Activated CD4-positive, alpha-beta T cell treated with anti-CD3 and anti-CD28 coated beads, Interleukin-2, amount 50 U/mL, for 48 hours (primary cell): ENCODE measurements at regions not wholly inside any gene's neighbourhood (a gene's known extent, or its start where the extent isn't known, plus 50 kb on each side); places are given as distances from the start of the nearest gene placed in this dataset.

Source experiments
- DNase-seq, 2 experiments: peaks; one replicate each; pipeline ENCODE4 v3.0.0-alpha.2; 2020

DNA sequence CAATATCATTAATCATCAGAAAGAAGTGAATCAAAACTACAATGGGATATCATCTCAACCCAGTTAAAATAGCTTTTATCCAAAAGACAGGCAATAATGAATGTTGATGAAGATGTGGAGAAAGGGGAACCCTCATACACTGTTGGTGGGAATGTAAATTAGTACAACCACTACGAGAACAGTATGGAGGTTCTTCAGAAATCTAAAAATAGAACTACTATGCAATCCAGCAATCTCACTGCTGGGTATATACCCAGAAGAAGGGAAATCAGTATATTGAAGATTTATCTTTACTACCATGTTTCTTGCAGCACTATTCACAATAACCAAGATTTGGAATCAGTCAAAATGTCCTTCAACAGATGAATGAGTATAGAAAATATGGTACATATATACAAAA lies 189.8 kb downstream of the HHIPL2 start:
- no peak for DNase-seq

DNA sequence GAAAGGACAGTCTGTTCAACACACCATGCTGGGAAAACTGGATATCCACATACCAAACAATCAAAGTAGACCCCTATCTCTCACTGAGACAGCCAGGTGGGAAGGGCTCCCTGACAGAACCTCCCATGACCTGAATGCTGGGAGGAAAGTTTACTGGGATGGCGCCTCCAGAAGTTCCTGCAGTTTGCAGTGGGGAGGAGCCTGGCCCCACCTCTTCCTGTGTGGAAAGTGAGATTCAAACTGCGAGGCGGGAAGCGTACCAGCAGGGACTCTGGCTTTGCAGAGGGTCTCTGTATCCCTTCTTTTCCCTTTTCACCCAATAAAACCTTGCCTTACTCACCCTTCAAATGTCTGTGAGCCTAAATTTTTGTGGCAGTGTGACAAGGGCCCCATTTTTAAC lies 190.7 kb downstream of the HHIPL2 start:
- no peak for DNase-seq

DNA sequence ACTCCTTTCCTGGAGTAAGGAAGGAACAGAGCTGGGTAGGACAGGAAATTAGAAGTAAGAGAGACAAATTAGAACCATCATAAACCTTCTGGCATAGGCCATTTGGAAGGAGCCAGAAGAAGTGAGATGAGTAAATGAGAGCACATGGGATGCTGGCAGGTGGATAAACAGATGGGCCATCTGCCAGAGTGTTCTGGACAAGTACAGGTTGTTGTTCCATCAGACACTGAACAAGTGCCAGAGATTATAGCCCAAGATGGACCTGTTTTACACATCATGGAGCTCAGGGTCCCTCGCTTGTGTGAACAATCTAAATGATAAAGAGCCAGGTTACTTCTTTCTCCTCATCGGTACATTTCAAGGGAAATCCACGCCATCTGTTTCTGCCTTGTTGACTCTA lies 200.3 kb downstream of the HHIPL2 start:
- no peak for DNase-seq

- DNase-seq = no peak
Measured at GRCh38 chr1:222346955-222347354, 200.9 kb downstream of the HHIPL2 start.

DNA sequence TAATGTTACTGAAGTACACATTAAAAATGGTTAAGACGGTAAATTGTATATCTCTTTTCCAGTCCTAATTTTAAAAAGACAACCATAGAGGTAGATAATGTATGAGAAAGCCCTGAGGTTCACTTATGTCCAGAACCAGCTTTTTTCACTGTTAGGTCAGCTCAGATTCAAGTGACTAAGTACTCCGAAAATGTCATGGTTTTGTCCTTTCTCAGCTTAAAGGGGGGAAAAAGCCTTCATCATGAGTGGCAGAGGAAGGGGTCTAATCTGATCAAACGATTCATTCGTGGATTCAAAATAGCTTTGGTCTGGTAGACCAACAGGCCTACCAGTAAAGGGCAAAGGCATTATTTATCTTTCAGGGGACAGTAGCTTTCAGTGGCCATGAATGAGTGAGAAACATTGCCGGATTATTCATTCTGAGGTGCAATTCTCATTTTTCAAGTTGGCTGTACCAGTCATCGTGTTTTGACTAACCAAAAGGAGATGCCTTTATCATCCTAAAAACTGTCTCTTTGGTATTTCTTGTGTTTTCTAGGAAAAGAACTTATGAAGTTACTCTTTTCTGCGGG lies 208.4 kb downstream of the HHIPL2 start:
- DNase-seq = no peak

GRCh38 chr1:222335586-222335985 lies 212.3 kb downstream of the HHIPL2 start:
- no peak for DNase-seq

GRCh38 chr1:222334026-222334680 lies 213.8 kb downstream of the HHIPL2 start:
- peak in 1 of 2 experiments; percentile 7 for DNase-seq

GRCh38 chr1:222331765-222332164 lies 216.1 kb downstream of the HHIPL2 start:
- DNase-seq = no peak

- no peak for DNase-seq
Measured at GRCh38 chr1:222331340-222331739, 216.6 kb downstream of the HHIPL2 start.

DNA sequence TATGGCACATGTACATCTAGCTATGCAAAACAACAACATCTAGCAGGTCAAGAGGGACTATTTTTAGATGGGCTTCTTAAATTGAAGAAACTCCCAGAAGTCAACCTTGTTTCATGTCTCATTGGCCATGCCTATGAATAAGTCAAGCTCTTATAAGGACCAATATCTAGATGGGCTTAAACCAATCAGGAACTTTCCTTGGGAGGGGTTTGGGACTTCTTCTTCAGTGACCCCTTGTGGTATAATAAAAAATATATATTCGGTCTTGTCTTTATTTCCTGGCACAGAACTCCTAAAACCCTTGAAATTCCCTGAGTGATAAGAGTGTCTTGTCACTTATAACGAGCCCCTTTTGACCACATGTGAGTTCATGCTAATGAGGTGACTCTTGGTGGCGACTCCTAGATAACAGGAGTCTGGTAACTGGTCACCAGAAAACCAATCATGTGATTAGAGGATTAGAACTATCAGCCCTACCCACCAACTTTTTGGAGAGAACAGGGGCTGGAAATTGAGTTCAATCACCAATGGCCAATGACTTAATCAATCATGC lies 218.3 kb downstream of the HHIPL2 start:
- no peak for DNase-seq

GRCh38 chr1:222326710-222327036 lies 221.2 kb downstream of the HHIPL2 start:
- DNase-seq = no peak

DNA sequence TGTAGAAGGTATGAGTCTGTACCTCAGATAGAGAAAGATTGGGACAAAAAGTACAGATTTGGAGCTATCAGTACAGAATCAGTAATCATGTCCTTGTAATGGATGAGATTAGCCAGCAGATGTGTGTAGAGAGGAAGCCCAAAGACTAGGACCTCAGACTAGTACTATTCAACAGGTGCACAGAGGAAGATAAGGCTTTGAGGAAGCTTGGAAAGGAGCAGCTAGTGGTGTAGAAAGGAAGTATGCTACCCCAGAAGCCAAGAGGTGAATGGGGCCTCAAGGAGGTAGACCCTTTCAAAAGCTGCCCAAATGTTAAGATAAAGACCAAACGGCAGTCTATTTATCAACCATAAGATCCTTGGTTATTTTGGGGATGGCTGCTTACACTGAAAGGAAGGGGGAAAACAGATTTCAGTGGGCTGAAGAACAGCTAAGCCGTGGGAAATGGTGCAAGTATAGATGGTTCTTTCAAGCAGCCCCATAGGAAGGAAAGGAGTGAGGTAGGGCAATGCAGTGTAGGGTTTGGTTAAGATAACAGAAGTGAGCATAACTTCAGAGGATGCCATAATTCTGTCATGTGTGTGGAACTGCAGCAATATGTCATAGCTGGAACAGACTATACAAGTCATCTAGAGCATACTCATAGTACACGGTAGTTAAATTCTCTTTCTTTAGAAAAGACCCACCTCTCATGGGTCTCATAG lies 221.7 kb downstream of the HHIPL2 start:
- no peak for DNase-seq

- no peak for DNase-seq
Measured at GRCh38 chr1:222325506-222325905, 222.4 kb downstream of the HHIPL2 start.

GRCh38 chr1:222314839-222315238 lies 233.1 kb downstream of the HHIPL2 start:
- no peak for DNase-seq

GRCh38 chr1:222310836-222311235 lies 237.1 kb downstream of the HHIPL2 start:
- no peak for DNase-seq

GRCh38 chr1:222307621-222308020 lies 240.3 kb downstream of the HHIPL2 start:
- no peak for DNase-seq

GRCh38 chr1:222306512-222306911 lies 241.4 kb downstream of the HHIPL2 start:
- DNase-seq = no peak

- no peak for DNase-seq
Measured at GRCh38 chr1:222306011-222306410, 241.9 kb downstream of the HHIPL2 start.

GRCh38 chr1:222301652-222302051 lies 246.3 kb downstream of the HHIPL2 start:
- DNase-seq = no peak

DNA sequence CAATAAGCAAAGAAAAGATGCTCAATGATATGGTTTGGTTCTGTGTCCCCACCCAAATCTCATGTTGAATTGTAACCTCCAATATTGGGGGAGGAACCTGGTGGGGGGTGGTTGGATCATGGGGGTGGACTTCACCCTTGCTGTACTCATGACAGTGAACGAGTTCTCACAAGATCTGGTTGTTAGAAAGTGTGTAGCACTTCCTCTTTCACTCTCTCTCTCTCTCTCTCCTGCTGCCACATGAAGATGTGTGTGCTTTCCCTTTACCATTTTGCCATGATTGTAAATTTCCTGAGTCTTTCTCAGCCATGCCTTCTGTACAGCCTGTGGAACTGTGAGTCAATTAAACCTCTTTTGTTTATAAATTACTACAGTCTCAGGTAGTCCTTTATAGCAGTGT lies 248.4 kb downstream of the HHIPL2 start:
- DNase-seq = no peak

GRCh38 chr1:222290866-222291265 lies 257.0 kb downstream of the HHIPL2 start:
- no peak for DNase-seq

GRCh38 chr1:222288053-222288452 lies 259.9 kb downstream of the HHIPL2 start:
- DNase-seq = no peak

DNA sequence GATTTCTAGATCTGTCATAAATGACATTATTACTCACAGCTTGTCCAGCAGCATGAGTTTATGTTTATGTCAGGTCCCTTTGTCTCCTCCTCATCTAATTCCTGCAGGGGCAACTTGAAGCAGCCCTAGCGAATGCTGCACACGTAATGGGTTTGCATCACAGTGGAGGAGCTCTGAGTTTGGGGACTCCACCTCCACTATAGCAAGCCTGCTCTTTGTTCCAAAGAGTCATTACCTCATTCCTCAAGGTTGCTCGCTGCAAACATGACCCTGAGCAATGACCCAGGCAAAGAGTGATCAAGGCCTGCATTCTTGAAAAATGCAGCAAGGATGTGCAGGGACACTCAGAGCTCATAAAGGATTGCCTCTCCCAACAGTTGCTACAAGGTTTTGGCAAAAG lies 261.9 kb downstream of the HHIPL2 start:
- no peak for DNase-seq

GRCh38 chr1:222285526-222285925 lies 262.4 kb downstream of the HHIPL2 start:
- no peak for DNase-seq
